Esophagus squamous epithelium (tissue), 5 donors: ENCODE measurements at regions not wholly inside any gene's neighbourhood (a gene's known extent, or its start where the extent isn't known, plus 50 kb on each side); places are given as distances from the start of the nearest gene placed in this dataset.

Source experiments
- DNase-seq: peaks from one replicate; lab custom pipeline; 2025; lab: John Stamatoyannopoulos, UW
- H3K27ac ChIP-seq, 4 donors: fragments of 200-600 bp; sonication (generic); one replicate each; pipeline ENCODE4 v1.5.1; 2016 to 2019; ENCODE audit warnings: mild to moderate bottlenecking in 1 of 4
- H3K27me3 ChIP-seq, 4 donors: fragments of 200-600 bp; sonication (generic); 1 replicate in 3 of 4; 2 replicates in 1 of 4; pipeline versions ENCODE4 v1.5.1 to v1.6.0; 2017 to 2021; ENCODE audit warnings: antibody characterized with exemption in 1 of 4
- H3K36me3 ChIP-seq, 3 donors: fragments of 200-600 bp; sonication (generic); one replicate each; pipeline ENCODE4 v1.5.1; 2016 to 2019
- H3K4me1 ChIP-seq, 3 donors: fragments of 200-600 bp; sonication (generic); one replicate each; pipeline ENCODE4 v1.5.1; 2017 to 2019
- H3K4me3 ChIP-seq, 4 donors: fragments of 200-600 bp; sonication (generic); 1 replicate in 3 of 4; 2 replicates in 1 of 4; pipeline ENCODE4 v1.5.1; 2016 to 2019; ENCODE audit warnings: mild to moderate bottlenecking in 2 of 4, moderate library complexity in 1 of 4
- H3K9me3 ChIP-seq, 3 donors: fragments of 200-600 bp; sonication (generic); one replicate each; pipeline ENCODE4 v1.5.1; 2016 to 2019
- POLR2A ChIP-seq, 4 donors: fragments of 450-650 bp; IDR thresholded peaks; one replicate each; pipeline ENCODE4 v1.6.1; 2017; ENCODE audit warnings: antibody characterized with exemption in 4 of 4, mild to moderate bottlenecking in 4 of 4, moderate library complexity in 3 of 4
- WGBS, 2 donors: methylation state at CpG; one replicate each; pipeline ENCODE4 v1.1.5; 2018; 5-methylcytosine and 5-hydroxymethylcytosine counted together
- intact Hi-C: fragments of 100-400 bp; cut with DNase I; formaldehyde crosslinking; loops from one replicate; pipeline ENCODE4 v1.15.0; 2022
- TF ChIP-seq, protein P1 (sequence below), 6 experiments: fragments of 450-650 bp in 4 of 6; fragments of 200-600 bp in 2 of 6; sonication (generic) in 2 of 6; IDR thresholded peaks; one replicate each; pipeline ENCODE4 v1.5.1; 2016 to 2019; ENCODE audit warnings: antibody characterized with exemption in 6 of 6, mild to moderate bottlenecking in 4 of 6, moderate library complexity in 4 of 6
- donor health status: DM: yes; HTN: yes; CAD: no.

DNA sequence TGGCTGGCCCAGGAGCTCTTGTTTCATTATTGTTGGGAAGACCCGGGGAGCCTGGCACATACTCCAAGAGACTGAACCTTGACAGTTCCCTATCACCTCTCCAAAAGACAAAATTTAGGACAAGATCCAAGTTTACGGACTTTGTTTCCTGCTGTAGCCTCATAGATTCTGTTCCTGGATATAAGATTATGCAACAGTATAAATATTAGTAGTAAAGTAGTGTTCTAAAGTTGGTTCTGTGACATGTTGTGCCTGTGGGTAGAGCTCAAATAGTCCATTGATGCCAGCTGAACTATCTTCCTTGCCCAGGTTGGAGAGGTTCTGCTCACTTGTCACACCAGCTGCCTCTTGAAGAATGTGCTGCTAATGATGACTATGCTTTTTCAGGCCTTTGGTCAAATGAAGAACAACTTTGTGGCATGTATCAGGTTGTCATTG lies 430.2 kb downstream of the DMAC1 start:
- H3K27me3 ChIP-seq, result no peaks in the 10 kb centered on the region
- TF ChIP-seq POLR2A (IDR thresholded peaks at IDR 0.05), result no peak
- TF ChIP-seq, protein P1, sequence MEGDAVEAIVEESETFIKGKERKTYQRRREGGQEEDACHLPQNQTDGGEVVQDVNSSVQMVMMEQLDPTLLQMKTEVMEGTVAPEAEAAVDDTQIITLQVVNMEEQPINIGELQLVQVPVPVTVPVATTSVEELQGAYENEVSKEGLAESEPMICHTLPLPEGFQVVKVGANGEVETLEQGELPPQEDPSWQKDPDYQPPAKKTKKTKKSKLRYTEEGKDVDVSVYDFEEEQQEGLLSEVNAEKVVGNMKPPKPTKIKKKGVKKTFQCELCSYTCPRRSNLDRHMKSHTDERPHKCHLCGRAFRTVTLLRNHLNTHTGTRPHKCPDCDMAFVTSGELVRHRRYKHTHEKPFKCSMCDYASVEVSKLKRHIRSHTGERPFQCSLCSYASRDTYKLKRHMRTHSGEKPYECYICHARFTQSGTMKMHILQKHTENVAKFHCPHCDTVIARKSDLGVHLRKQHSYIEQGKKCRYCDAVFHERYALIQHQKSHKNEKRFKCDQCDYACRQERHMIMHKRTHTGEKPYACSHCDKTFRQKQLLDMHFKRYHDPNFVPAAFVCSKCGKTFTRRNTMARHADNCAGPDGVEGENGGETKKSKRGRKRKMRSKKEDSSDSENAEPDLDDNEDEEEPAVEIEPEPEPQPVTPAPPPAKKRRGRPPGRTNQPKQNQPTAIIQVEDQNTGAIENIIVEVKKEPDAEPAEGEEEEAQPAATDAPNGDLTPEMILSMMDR (IDR thresholded peaks at IDR 0.05), result no peak
- intact Hi-C loops, result no loop called here
- no peak overlapping the region for H3K4me3 ChIP-seq
- H3K9me3 ChIP-seq, result no peaks in the 10 kb centered on the region
- DNase-seq, result no peak
- H3K4me1 ChIP-seq, result peaks cover 0 to 20% (median 4%) of the 10 kb centered on the region in 3 donors
- H3K36me3 ChIP-seq, result no peaks in the 10 kb centered on the region
- WGBS, 2 donors, result 83% methylated on average over 2 of the region's 2 CpGs
- peak overlapping the region in 1 of 4 donors; percentile 30 for H3K27ac ChIP-seq

DNA sequence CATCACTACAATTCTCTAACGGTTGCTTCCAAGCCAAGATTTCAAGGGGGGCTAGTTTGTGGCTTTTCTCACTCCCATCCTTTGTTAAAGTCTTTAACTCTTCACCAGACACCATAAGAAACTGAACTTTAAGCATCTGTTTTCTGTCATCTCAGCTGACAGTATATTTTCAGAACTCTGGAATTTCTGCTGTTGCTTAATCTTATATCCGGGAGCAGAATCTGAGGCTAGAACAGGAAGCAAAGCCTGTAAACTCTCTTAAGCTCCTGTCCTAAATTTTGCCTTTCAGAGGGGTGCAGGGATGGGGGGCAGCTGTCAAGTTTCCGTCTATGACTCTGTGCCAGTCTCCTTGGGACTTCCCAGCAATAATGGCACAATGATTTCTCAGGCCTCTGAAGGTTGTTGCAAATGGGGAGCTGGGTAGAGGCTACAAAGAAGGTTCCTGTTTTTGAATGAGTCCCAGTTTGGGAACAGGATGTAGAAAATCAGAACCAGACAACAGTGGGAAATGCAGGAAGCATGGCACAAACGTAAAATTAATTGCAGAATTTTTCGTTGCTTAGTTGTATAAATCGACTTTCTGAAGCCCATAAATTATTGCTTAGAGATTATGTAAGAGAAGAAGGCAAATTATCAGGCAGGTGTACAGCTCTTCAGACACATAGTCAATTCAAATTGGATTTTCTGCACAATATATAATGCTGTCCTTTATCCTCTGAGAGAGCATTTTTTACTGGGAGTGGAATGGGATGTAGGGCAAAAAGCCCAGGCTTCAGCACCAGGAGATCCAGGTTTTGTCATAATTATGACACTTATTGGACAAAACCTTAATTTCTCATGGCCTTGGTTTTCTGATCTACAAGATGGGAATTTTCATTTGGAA lies 430.9 kb downstream of the DMAC1 start:
- H3K36me3 ChIP-seq, result no peaks in the 10 kb centered on the region

DNA sequence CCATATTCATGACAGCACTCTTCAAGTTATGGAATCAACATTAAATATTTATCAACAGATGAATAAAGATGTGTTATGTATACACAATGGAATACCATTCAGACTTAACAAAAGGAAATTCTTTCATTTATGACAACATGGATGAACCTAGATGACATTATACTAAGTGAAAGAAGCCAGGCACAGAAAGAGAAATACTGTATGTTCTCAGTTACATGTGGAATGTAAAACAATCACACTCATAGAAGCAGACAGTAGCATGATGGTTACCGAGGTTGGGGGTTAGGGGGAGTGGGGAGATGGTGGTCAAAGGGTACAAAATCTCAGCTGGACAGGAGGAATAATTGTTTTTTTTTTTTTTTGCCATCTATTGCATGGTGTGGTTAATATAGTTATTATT lies 431.9 kb downstream of the DMAC1 start:
- intact Hi-C loops, result no loop called here
- no peaks in the 10 kb centered on the region for H3K9me3 ChIP-seq
- 50 to 73% methylated on average over 1 of the region's 1 CpG for WGBS, 2 donors
- H3K36me3 ChIP-seq, result no peaks in the 10 kb centered on the region
- H3K27ac ChIP-seq, result no peak overlapping the region
- DNase-seq, result no peak
- peaks cover 0 to 20% (median 4%) of the 10 kb centered on the region in 3 donors for H3K4me1 ChIP-seq
- no peak overlapping the region for H3K4me3 ChIP-seq
- H3K27me3 ChIP-seq, result no peaks in the 10 kb centered on the region
- TF ChIP-seq, protein P1 (IDR thresholded peaks at IDR 0.05), result no peak
- TF ChIP-seq POLR2A (IDR thresholded peaks at IDR 0.05), result no peak

More for the DNA sequence above, 430.9 kb downstream of the DMAC1 start:
- Histone ChIP-seq H3K4me1 (peaks cover 0 to 20% (median 4%) of the 10 kb centered on the region in 3 donors), H3K27ac (peak overlapping the region in 2 of 4 donors; percentile 7 to 30), H3K4me3 (no peak overlapping the region), H3K27me3 (no peaks in the 10 kb centered on the region), H3K9me3 (no peaks in the 10 kb centered on the region)
- 19 to 45% methylated on average over 5 to 6 of the region's 6 CpGs for WGBS, 2 donors
- no peak for DNase-seq
- TF ChIP-seq, protein P1 (IDR thresholded peaks at IDR 0.05), result no peak
- TF ChIP-seq POLR2A (IDR thresholded peaks at IDR 0.05), result no peak
- intact Hi-C loops, result no loop called here

DNA sequence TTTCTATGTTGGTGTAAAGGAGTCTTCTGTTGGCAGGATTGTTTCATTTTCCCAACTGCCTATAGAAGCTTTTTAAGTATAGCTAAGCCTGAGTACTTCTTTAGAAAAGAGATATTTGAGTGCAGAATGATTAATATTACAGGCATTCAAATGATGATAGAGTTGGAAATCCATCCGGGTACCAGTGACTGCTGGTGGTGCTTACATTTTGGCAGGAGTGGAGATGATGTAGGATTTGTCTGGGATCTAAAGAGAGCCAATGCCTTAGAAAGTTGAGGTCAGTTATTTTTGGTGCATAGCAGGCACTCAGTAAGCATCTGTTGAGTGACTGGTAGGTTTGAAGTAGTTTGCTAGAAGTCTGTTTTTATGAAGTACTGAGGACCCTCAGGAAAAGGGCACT lies 433.5 kb downstream of the DMAC1 start:
- DNase-seq, result no peak
- 25 to 53% methylated on average over 1 of the region's 1 CpG for WGBS, 2 donors
- H3K9me3 ChIP-seq, result no peaks in the 10 kb centered on the region
- TF ChIP-seq, protein P1 (IDR thresholded peaks at IDR 0.05), result no peak
- TF ChIP-seq POLR2A (IDR thresholded peaks at IDR 0.05), result no peak
- intact Hi-C loops, result no loop called here
- no peaks in the 10 kb centered on the region for H3K27me3 ChIP-seq
- H3K4me3 ChIP-seq, result no peak overlapping the region
- H3K36me3 ChIP-seq, result no peaks in the 10 kb centered on the region
- peaks cover 0 to 20% (median 4%) of the 10 kb centered on the region in 3 donors for H3K4me1 ChIP-seq
- no peak overlapping the region for H3K27ac ChIP-seq

DNA sequence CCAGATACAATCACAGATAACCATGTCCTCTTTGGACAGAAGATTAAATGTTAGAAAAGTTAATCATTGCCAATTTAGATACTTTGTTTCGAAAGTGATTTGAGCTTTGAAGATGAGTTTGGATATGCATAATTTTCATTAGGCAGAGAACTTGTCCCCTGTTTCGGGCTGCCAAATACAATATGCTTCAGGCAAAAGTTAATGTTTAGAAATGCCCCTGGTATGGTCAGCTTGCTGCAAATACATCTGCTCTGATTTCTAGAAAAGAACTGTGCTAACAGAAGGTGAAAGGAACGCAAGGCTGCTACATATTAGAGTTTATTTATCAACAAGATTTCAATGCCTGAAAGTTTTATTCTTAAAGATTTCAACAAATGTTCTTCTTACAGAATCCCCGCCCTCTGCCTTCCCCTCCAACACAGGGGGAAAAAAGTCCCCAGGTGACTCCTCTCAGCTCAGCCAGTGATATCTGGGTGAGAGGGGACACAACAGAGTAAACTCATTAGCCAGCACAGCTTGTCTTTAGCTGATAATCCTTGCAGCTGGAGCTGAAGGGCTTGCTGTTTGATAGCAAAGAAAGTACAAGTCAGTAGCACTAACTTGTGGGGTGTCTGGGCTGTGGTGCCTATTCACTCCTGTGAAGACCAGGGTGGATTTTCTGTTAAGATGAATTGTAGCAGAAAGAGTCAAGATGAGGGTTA lies 435.7 kb downstream of the DMAC1 start:
- Histone ChIP-seq H3K27ac (no peak overlapping the region), H3K4me1 (peaks cover 0 to 8% (median 0%) of the 10 kb centered on the region in 3 donors), H3K4me3 (no peak overlapping the region), H3K27me3 (no peaks in the 10 kb centered on the region), H3K36me3 (no peaks in the 10 kb centered on the region), H3K9me3 (no peaks in the 10 kb centered on the region)
- TF ChIP-seq, protein P1 (IDR thresholded peaks at IDR 0.05), result no peak
- no peak for TF ChIP-seq POLR2A (IDR thresholded peaks at IDR 0.05)
- intact Hi-C loops, result no loop called here
- no peak for DNase-seq
- 63 to 82% methylated on average over 4 of the region's 4 CpGs for WGBS, 2 donors
